Heart left ventricle (tissue), 16 donors: ENCODE measurements at regions not wholly inside any gene's neighbourhood (a gene's known extent, or its start where the extent isn't known, plus 50 kb on each side); places are given as distances from the start of the nearest gene placed in this dataset.

Experiments
- ATAC-seq, 4 donors: fragments of 200-7000 bp; cut with Tn5 transposase; one replicate each; pipeline ENCODE4 v1.9.1; 2020 to 2022; ENCODE audit warnings: moderate library complexity in 4 of 4, mild to moderate bottlenecking in 3 of 4, moderate number of reproducible peaks in 1 of 4
- DNase-seq, 5 donors: peaks; one replicate each; pipeline ENCODE4 v3.0.0-alpha.2; 2020
- H3K27ac ChIP-seq, 12 donors: fragments of 200-600 bp; sonication (generic) in 4 of 12; one replicate each; pipeline versions ENCODE4 v1.5.0 to v1.8.0; 2016 to 2022; ENCODE audit warnings: mild to moderate bottlenecking in 2 of 12
- H3K27me3 ChIP-seq, 9 donors: fragments of 200-600 bp; sonication (generic) in 2 of 9; one replicate each; pipeline versions ENCODE4 v1.5.1 to v1.8.0; 2016 to 2022; ENCODE audit warnings: mild to moderate bottlenecking in 3 of 9
- H3K36me3 ChIP-seq, 9 donors: fragments of 200-600 bp; sonication (generic) in 2 of 9; one replicate each; pipeline versions ENCODE4 v1.5.0 to v1.8.0; 2018 to 2022; ENCODE audit warnings: mild to moderate bottlenecking in 2 of 9
- H3K4me1 ChIP-seq, 12 donors: fragments of 200-600 bp; sonication (generic) in 4 of 12; one replicate each; pipeline versions ENCODE4 v1.5.0 to v1.8.0; 2016 to 2022; ENCODE audit warnings: mild to moderate bottlenecking in 3 of 12
- H3K4me3 ChIP-seq, 12 donors: fragments of 200-600 bp; sonication (generic) in 4 of 12; one replicate each; pipeline versions ENCODE4 v1.5.0 to v1.8.0; 2017 to 2022; ENCODE audit warnings: mild to moderate bottlenecking in 9 of 12, moderate library complexity in 4 of 12
- H3K9me3 ChIP-seq, 12 donors: fragments of 200-600 bp; sonication (generic) in 4 of 12; one replicate each; pipeline versions ENCODE4 v1.5.0 to v1.8.0; 2016 to 2022; ENCODE audit warnings: mild to moderate bottlenecking in 1 of 12
- POLR2A ChIP-seq, 2 donors: fragments of 450-650 bp; IDR thresholded peaks; one replicate each; pipeline ENCODE4 v1.6.1; 2017; ENCODE audit warnings: antibody characterized with exemption in 2 of 2, mild to moderate bottlenecking in 2 of 2, moderate library complexity in 2 of 2
- WGBS, 4 donors: extraction: QIAGEN DNeasy Blood & Tissue Kit in 2 of 4; methylation state at CpG; one replicate each; pipeline versions ENCODE4 v1.1.5 to v1.1.7; 2013 to 2018; 5-methylcytosine and 5-hydroxymethylcytosine counted together
- intact Hi-C, 10 donors: fragments of 100-400 bp; cut with DNase I; formaldehyde crosslinking; loops; one replicate each; pipeline versions ENCODE4 v1.11.1 to v1.14.2; 2022
- TF ChIP-seq, protein P1 (sequence below), 12 donors: fragments of 200-600 bp; sonication (generic) in 4 of 12; IDR thresholded peaks; one replicate each; pipeline versions ENCODE4 v1.5.0 to v1.8.0; 2018 to 2022; ENCODE audit warnings: antibody characterized with exemption in 12 of 12, mild to moderate bottlenecking in 5 of 12
- donor health status: ischemic (EF 13 %, LVEDD 7.1; RV severe dilation, severe dysfunction).
- donor health status: healthy with polysubstance abuse.
- donor health status: DM: no; HTN: yes; CAD: no.
- donor health status: DM: no; HTN: no; CAD: no.
- donor health status: ischemic (EF 25% LVEDD 6.9; RV normal size, moderate dysfunction).
- donor health status: ischemic (EF 25% LVEDD 5.7; RV mildly dilated, moderate dysfunction).
- donor health status: healthy.
- donor health status: DM: yes; HTN: yes; CAD: no.
- donor health status: ischemic (EF 35%, LVEDD 5.7; RV mildly dilated, moderate dysfunction).
- donor health status: nonischemic (EF 11% LVEDD 7.7; RV severe dilation, severe dysfunction).
- donor health status: DM: yes; HTN: yes; CAD: no.
- donor health status: PGD.
- donor health status: ischemic (EF 29% LVEDD 5.4; RV normal size, mild dysfunction).
- donor health status: nonischemic (EF 23%, LVEDD 6.1; RV moderate dilation, normal function).

DNA sequence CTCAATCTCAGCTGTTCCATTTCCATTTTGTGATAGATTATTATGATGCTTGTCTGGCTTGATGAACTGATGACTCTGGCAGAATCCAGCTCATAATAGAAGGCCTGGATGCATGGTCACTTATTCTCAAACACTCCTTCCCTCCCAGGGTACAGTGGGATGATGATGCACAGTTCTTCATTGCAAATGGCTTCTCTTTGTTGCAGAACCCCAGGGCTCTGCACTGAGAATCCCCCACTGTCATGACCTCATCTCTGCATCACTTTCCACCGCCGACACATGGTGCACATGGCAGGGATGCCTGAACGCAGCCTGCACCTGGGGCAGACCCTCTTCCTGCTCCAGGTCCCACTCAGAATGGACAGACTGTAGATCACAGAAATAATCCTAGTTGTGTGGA lies 515.6 kb upstream of the NR2F2 start:
- Histone ChIP-seq H3K9me3 (no peaks in the 10 kb centered on the region), H3K36me3 (no peaks in the 10 kb centered on the region), H3K4me1 (no peaks in the 10 kb centered on the region), H3K27me3 (no peaks in the 10 kb centered on the region), H3K27ac (no peak overlapping the region), H3K4me3 (no peak overlapping the region)
- intact Hi-C loops: no loop called here
- DNase-seq (no peak), ATAC-seq (no peak)
- WGBS, 4 donors: 86 to 94% (median 90%) methylated on average over 3 of the region's 3 CpGs
- TF ChIP-seq POLR2A (IDR thresholded peaks at IDR 0.05): no peak
- TF ChIP-seq, protein P1, sequence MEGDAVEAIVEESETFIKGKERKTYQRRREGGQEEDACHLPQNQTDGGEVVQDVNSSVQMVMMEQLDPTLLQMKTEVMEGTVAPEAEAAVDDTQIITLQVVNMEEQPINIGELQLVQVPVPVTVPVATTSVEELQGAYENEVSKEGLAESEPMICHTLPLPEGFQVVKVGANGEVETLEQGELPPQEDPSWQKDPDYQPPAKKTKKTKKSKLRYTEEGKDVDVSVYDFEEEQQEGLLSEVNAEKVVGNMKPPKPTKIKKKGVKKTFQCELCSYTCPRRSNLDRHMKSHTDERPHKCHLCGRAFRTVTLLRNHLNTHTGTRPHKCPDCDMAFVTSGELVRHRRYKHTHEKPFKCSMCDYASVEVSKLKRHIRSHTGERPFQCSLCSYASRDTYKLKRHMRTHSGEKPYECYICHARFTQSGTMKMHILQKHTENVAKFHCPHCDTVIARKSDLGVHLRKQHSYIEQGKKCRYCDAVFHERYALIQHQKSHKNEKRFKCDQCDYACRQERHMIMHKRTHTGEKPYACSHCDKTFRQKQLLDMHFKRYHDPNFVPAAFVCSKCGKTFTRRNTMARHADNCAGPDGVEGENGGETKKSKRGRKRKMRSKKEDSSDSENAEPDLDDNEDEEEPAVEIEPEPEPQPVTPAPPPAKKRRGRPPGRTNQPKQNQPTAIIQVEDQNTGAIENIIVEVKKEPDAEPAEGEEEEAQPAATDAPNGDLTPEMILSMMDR (IDR thresholded peaks at IDR 0.05): no peak

DNA sequence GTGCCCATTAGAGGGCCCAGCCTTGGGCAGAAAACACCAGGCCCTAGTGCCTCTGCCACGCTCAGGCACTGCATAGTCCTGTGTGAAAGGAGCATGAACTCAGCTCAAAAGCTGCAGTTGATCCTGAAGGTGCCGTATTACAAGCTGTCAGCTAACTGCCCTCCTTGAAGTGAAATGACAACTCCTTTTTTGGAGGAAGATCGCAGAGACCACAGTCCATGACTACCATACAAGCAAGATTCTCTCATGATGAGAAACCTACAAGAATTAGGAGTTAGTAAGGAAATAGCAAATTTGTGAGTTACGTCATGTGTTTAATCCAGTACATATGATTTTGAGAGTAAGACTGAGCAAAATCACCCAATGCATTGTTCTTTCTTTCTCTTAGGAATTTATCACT lies 513.9 kb upstream of the NR2F2 start:
- WGBS, 4 donors: 91 to 98% (median 95%) methylated on average over 3 to 4 of the region's 4 CpGs
- Histone ChIP-seq H3K4me1 (no peaks in the 10 kb centered on the region), H3K27me3 (no peaks in the 10 kb centered on the region), H3K4me3 (no peak overlapping the region), H3K36me3 (no peaks in the 10 kb centered on the region), H3K27ac (no peak overlapping the region), H3K9me3 (no peaks in the 10 kb centered on the region)
- TF ChIP-seq, protein P1 (IDR thresholded peaks at IDR 0.05): no peak
- no peak for TF ChIP-seq POLR2A (IDR thresholded peaks at IDR 0.05)
- ATAC-seq (no peak), DNase-seq (no peak)
- intact Hi-C loops: no loop called here

DNA sequence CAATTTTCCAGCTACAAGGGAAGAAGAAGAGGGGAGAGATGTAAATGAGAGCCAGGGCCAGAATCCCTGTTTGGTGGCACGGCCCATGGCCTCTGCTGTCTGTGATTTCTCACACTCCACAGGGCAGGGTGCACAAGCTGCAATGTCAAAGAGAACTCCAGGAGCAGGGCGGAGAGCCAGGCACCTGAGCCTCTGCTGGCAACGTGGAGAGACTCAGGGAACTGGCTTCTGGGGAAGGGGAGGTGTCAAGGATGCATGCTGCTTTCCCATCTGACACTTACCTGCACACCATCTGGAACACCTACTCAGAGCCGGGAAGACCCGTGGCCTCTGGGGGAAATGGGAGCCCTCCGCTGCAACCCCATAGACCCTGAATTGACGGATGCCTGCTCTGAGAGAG lies 507.5 kb upstream of the NR2F2 start:
- Histone ChIP-seq H3K9me3 (no peaks in the 10 kb centered on the region), H3K4me3 (no peak overlapping the region), H3K27ac (no peak overlapping the region), H3K27me3 (no peaks in the 10 kb centered on the region), H3K4me1 (peaks cover 0 to 7% (median 0%) of the 10 kb centered on the region in 12 donors), H3K36me3 (no peaks in the 10 kb centered on the region)
- intact Hi-C loops: no loop called here
- DNase-seq: no peak
- no peak for ATAC-seq
- no peak for TF ChIP-seq POLR2A (IDR thresholded peaks at IDR 0.05)
- TF ChIP-seq, protein P1 (IDR thresholded peaks at IDR 0.05): no peak
- 80 to 94% (median 84%) methylated on average over 6 to 7 of the region's 7 CpGs for WGBS, 4 donors

DNA sequence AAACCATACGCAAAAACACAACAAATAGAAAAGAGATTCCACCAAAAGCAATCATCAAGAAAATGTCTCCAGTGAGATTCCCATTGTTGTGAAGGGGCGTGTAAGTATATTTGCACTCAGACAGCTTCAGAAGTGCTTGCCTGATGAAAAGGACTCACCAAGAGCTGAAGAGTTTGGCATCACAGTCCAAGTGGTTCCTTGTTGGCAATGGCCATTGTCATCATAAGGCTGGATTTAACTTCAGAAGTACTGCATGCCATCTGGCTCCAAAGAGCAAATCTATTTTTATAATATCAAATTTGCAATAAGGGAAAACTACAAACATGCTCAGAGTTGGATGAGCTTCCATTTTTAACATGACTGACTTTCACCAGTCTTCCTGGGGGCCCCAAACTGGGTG lies 505.3 kb upstream of the NR2F2 start:
- H3K27ac ChIP-seq: no peak overlapping the region
- no peak for TF ChIP-seq POLR2A (IDR thresholded peaks at IDR 0.05)
- TF ChIP-seq, protein P1 (IDR thresholded peaks at IDR 0.05): no peak

More for the DNA sequence above, 505.3 kb upstream of the NR2F2 start:
- intact Hi-C loops: no loop called here
- Histone ChIP-seq H3K36me3 (no peaks in the 10 kb centered on the region), H3K27me3 (no peaks in the 10 kb centered on the region), H3K4me3 (no peak overlapping the region), H3K9me3 (no peaks in the 10 kb centered on the region), H3K4me1 (peaks cover 0 to 7% (median 0%) of the 10 kb centered on the region in 12 donors)
- 67 to 82% (median 77%) methylated on average over 2 of the region's 2 CpGs for WGBS, 4 donors
- no peak for DNase-seq
- ATAC-seq: peak in 1 of 4 donors; percentile 49
